ENCODE measurements at regions not wholly inside any gene's neighbourhood (a gene's known extent, or its start where the extent isn't known, plus 50 kb on each side); places are given as distances from the start of the nearest gene placed in this dataset.

DNA sequence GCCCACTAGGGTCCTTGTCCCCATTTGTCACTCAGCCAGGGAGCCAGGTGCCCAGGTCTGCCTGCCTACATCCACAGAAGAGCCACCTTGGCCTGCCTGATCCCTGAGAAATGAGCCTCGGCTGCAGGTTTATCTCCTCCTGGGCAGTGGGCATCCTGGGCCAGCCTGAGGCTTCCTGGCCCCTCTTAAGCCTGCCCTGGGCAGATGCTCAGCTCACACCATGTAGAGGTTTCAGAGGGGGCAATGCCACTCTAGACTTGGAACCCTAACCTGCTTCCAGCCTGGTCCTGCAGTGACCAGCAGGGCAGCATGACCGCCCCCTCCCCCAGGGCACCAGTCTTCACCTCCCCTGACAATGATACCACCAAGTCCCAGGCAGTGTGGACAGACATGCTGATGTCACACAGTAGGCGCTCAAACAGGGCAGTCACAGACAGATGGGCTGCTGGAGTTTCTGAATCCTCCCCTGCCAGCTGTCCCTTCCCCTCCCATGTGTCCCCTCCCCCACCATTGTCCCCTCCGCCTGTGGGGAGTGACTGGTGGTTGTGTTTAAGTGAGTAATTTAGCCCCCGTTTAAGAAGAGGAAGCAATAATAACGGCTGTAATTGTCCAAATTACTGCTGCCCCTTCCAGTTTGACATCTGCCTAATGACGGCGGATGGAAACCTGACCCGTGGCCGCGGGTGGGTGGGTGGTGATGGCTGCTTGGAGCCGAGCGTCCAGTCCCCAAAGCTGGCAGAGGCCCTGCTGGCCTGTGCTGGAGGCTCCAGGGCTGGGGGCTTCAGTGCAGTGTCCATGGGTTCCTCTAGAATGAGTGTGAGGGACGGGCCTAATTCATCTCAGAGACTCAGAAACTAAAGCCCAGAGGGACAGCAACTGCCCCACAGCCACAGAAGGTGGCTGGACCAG is 147.7 kb downstream of the BARX1 start:
- H3K9ac ChIP-seq (ENCODE audit: extremely low read depth, low read length, poor library complexity, severe bottlenecking), result no peak overlapping the region
- no peaks in the 10 kb centered on the region for H3K36me3 ChIP-seq (ENCODE audit: control insufficient read depth, insufficient read depth, low read length)
- Mint-ChIP-seq H3K4me3 (no peak overlapping the region), H3K36me3 (ENCODE audit: low read depth) (no peaks in the 10 kb centered on the region), H3K27ac (no peak overlapping the region), H3K4me1 (no peaks in the 10 kb centered on the region), H3K27me3 (ENCODE audit: insufficient read depth) (no peaks in the 10 kb centered on the region), H3K9me3 (peaks cover 8% of the 10 kb centered on the region)
- H3K4me3 ChIP-seq (ENCODE audit: low read length), result no peak overlapping the region
- no peak overlapping the region for H3K27ac ChIP-seq (ENCODE audit: low read depth, low read length)
- TF ChIP-seq CTCF (conservative IDR thresholded peaks at IDR 0.05), result no peak
- no peaks in the 10 kb centered on the region for H3K4me1 ChIP-seq (ENCODE audit: control insufficient read depth, insufficient read depth, low read length)
- no peaks in the 10 kb centered on the region for H3K27me3 ChIP-seq (ENCODE audit: control insufficient read depth, insufficient read depth, low read length, poor library complexity, severe bottlenecking)
- WGBS, 2 experiments (ENCODE audit: insufficient coverage in 1 of 2, insufficient read length in 1 of 2), result 78 to 80% methylated on average over 7 to 14 of the region's 14 CpGs
- peak; percentile 38 for DNase-seq
- H3K9me3 ChIP-seq (ENCODE audit: control insufficient read depth, low read length), result no peaks in the 10 kb centered on the region

DNA sequence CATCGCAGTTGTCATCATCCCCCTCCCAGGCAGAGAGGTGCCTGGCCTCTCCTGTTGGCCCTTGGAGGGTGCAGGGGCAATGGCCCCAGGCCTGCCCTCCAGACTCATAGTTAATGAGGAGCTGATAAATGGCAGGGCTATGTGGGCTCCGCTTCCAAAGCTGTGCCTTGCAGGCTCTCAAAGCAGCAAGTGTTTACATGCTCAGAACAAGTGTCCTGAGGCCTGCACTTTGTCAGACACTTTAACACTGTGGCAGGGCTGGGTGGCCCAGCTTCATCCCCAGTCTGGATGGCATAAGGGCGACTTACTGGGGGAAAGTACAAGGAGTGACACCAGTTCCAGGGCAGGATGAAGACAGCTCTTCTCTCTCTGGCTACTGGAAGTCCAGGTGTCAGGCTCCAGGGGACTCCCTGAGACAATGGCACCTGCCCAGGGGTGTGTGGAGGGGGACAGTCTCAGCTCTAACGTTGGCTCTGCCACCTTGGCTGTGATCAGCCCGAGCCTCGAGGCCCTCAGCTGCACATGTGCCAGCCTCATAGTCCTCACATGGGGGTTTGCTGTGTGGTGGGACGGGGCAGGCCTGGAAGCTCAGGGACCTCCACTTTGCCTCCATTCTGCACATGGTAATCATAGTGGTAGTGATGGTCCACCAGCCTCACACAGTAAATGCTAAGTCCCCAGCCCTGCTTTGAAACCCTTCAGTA is 153.4 kb downstream of the BARX1 start:
- H3K9me3 ChIP-seq (ENCODE audit: control insufficient read depth, low read length), result no peaks in the 10 kb centered on the region
- no peaks in the 10 kb centered on the region for H3K27me3 ChIP-seq (ENCODE audit: control insufficient read depth, insufficient read depth, low read length, poor library complexity, severe bottlenecking)
- 89 to 100% methylated on average over 2 to 7 of the region's 7 CpGs for WGBS, 2 experiments (ENCODE audit: insufficient coverage in 1 of 2, insufficient read length in 1 of 2)
- peaks cover 2% of the 10 kb centered on the region for H3K27me3 Mint-ChIP-seq (ENCODE audit: insufficient read depth)
- no peaks in the 10 kb centered on the region for H3K4me1 Mint-ChIP-seq
- peaks cover 8% of the 10 kb centered on the region for H3K9me3 Mint-ChIP-seq
- no peak overlapping the region for H3K4me3 ChIP-seq (ENCODE audit: low read length)
- TF ChIP-seq CTCF (conservative IDR thresholded peaks at IDR 0.05), result no peak
- H3K27ac Mint-ChIP-seq, result no peak overlapping the region
- DNase-seq, result no peak
- no peaks in the 10 kb centered on the region for H3K36me3 ChIP-seq (ENCODE audit: control insufficient read depth, insufficient read depth, low read length)
- no peaks in the 10 kb centered on the region for H3K36me3 Mint-ChIP-seq (ENCODE audit: low read depth)
- H3K9ac ChIP-seq (ENCODE audit: extremely low read depth, low read length, poor library complexity, severe bottlenecking), result no peak overlapping the region
- H3K4me3 Mint-ChIP-seq, result no peak overlapping the region
- no peak overlapping the region for H3K27ac ChIP-seq (ENCODE audit: low read depth, low read length)
- no peaks in the 10 kb centered on the region for H3K4me1 ChIP-seq (ENCODE audit: control insufficient read depth, insufficient read depth, low read length)

DNA sequence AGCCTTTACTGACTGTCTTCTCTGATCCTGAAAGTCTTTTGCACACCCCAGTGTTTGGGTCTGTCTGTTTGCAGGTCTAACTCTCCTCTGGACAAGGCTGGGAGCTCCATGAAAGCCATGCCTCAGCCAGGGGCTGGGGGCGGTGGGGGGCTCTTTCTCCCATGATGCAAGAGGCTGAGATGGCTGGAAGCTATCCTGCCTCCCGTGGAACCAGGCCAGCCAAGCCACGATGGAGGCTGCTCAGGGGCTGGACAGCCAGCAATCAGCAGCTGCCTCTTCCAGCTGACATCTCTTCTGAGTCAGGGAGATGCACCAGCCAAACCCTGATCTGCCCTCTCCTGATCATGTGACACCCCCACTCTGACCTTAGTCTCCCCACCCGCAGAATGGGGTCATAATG is 154.0 kb downstream of the BARX1 start:
- Mint-ChIP-seq H3K9me3 (peaks cover 8% of the 10 kb centered on the region), H3K4me3 (no peak overlapping the region), H3K27ac (no peak overlapping the region), H3K36me3 (ENCODE audit: low read depth) (no peaks in the 10 kb centered on the region), H3K27me3 (ENCODE audit: insufficient read depth) (peaks cover 4% of the 10 kb centered on the region), H3K4me1 (no peaks in the 10 kb centered on the region)
- DNase-seq, result no peak
- no peak overlapping the region for H3K27ac ChIP-seq (ENCODE audit: low read depth, low read length)
- no peak overlapping the region for H3K9ac ChIP-seq (ENCODE audit: extremely low read depth, low read length, poor library complexity, severe bottlenecking)
- no peaks in the 10 kb centered on the region for H3K36me3 ChIP-seq (ENCODE audit: control insufficient read depth, insufficient read depth, low read length)
- H3K9me3 ChIP-seq (ENCODE audit: control insufficient read depth, low read length), result no peaks in the 10 kb centered on the region
- H3K4me1 ChIP-seq (ENCODE audit: control insufficient read depth, insufficient read depth, low read length), result no peaks in the 10 kb centered on the region
- WGBS, 2 experiments (ENCODE audit: insufficient coverage in 1 of 2, insufficient read length in 1 of 2), result 85 to 96% methylated on average over 3 to 4 of the region's 4 CpGs
- no peak overlapping the region for H3K4me3 ChIP-seq (ENCODE audit: low read length)
- H3K27me3 ChIP-seq (ENCODE audit: control insufficient read depth, insufficient read depth, low read length, poor library complexity, severe bottlenecking), result no peaks in the 10 kb centered on the region
- TF ChIP-seq CTCF (conservative IDR thresholded peaks at IDR 0.05), result no peak
